ENCODE measurements at regions not wholly inside any gene's neighbourhood (a gene's known extent, or its start where the extent isn't known, plus 50 kb on each side); places are given as distances from the start of the nearest gene placed in this dataset.

- Histone ChIP-seq H3K27ac (ENCODE audit: low read length) (no peak overlapping the region), H3K4me1 (ENCODE audit: low read length) (no peaks in the 10 kb centered on the region), H2AFZ (ENCODE audit: low read depth, low read length) (no peak overlapping the region), H4K20me1 (ENCODE audit: insufficient read depth, low read length) (no peaks in the 10 kb centered on the region), H3K4me3 (ENCODE audit: low read length) (no peak overlapping the region), H3K79me2 (ENCODE audit: low read length) (no peaks in the 10 kb centered on the region), H3K36me3 (replicated peaks; ENCODE audit: low read depth, low read length) (no peaks in the 10 kb centered on the region), H3K27me3 (ENCODE audit: low read depth, low read length) (no peaks in the 10 kb centered on the region), H3K9ac (ENCODE audit: low read length) (no peak overlapping the region), H3K4me2 (ENCODE audit: low read length) (no peak overlapping the region), H3K9me3 (ENCODE audit: insufficient read depth, low read length) (no peaks in the 10 kb centered on the region)
- TF ChIP-seq CTCF (IDR thresholded peaks at IDR 0.05; ENCODE audit: low read depth, low read length) (no peak), EZH2phosphoT487 (IDR thresholded peaks at IDR 0.05; ENCODE audit: low read depth) (no peak)
Measured at GRCh38 chr6:95185874-95186273, 391.5 kb upstream of the MANEA start.

GRCh38 chr6:95186710-95187109 lies 390.6 kb upstream of the MANEA start:
- Histone ChIP-seq H3K36me3 (replicated peaks; ENCODE audit: low read depth, low read length) (no peaks in the 10 kb centered on the region), H2AFZ (ENCODE audit: low read depth, low read length) (no peak overlapping the region), H3K79me2 (ENCODE audit: low read length) (no peaks in the 10 kb centered on the region), H3K4me3 (ENCODE audit: low read length) (no peak overlapping the region), H3K4me2 (ENCODE audit: low read length) (no peak overlapping the region), H3K27ac (ENCODE audit: low read length) (no peak overlapping the region), H3K9ac (ENCODE audit: low read length) (no peak overlapping the region), H4K20me1 (ENCODE audit: insufficient read depth, low read length) (no peaks in the 10 kb centered on the region), H3K27me3 (ENCODE audit: low read depth, low read length) (no peaks in the 10 kb centered on the region), H3K9me3 (ENCODE audit: insufficient read depth, low read length) (no peaks in the 10 kb centered on the region), H3K4me1 (ENCODE audit: low read length) (no peaks in the 10 kb centered on the region)
- TF ChIP-seq EZH2phosphoT487 (IDR thresholded peaks at IDR 0.05; ENCODE audit: low read depth) = no peak

GRCh38 chr6:95197590-95197989 lies 379.7 kb upstream of the MANEA start:
- H4K20me1 ChIP-seq (ENCODE audit: insufficient read depth, low read length) = no peaks in the 10 kb centered on the region
- H2AFZ ChIP-seq (ENCODE audit: low read depth, low read length) = no peak overlapping the region
- no peaks in the 10 kb centered on the region for H3K36me3 ChIP-seq (replicated peaks; ENCODE audit: low read depth, low read length)
- no peaks in the 10 kb centered on the region for H3K27me3 ChIP-seq (ENCODE audit: low read depth, low read length)
- no peaks in the 10 kb centered on the region for H3K79me2 ChIP-seq (ENCODE audit: low read length)
- H3K4me2 ChIP-seq (ENCODE audit: low read length) = no peak overlapping the region
- no peak overlapping the region for H3K9ac ChIP-seq (ENCODE audit: low read length)
- no peak for TF ChIP-seq CTCF (IDR thresholded peaks at IDR 0.05; ENCODE audit: low read depth, low read length)
- TF ChIP-seq EZH2phosphoT487 (IDR thresholded peaks at IDR 0.05; ENCODE audit: low read depth) = no peak
- no peak overlapping the region for H3K27ac ChIP-seq (ENCODE audit: low read length)
- H3K4me3 ChIP-seq (ENCODE audit: low read length) = no peak overlapping the region
- no peaks in the 10 kb centered on the region for H3K4me1 ChIP-seq (ENCODE audit: low read length)
- no peaks in the 10 kb centered on the region for H3K9me3 ChIP-seq (ENCODE audit: insufficient read depth, low read length)

GRCh38 chr6:95203153-95203754 lies 374.1 kb upstream of the MANEA start:
- no peak overlapping the region for H2AFZ ChIP-seq (ENCODE audit: low read depth, low read length)
- no peaks in the 10 kb centered on the region for H3K9me3 ChIP-seq (ENCODE audit: insufficient read depth, low read length)
- no peaks in the 10 kb centered on the region for H3K79me2 ChIP-seq (ENCODE audit: low read length)
- H3K4me3 ChIP-seq (ENCODE audit: low read length) = no peak overlapping the region
- TF ChIP-seq EZH2phosphoT487 (IDR thresholded peaks at IDR 0.05; ENCODE audit: low read depth) (no peak), CTCF (IDR thresholded peaks at IDR 0.05; ENCODE audit: low read depth, low read length) (peak; percentile 58)
- no peaks in the 10 kb centered on the region for H3K27me3 ChIP-seq (ENCODE audit: low read depth, low read length)
- no peaks in the 10 kb centered on the region for H4K20me1 ChIP-seq (ENCODE audit: insufficient read depth, low read length)
- no peak overlapping the region for H3K9ac ChIP-seq (ENCODE audit: low read length)
- H3K36me3 ChIP-seq (replicated peaks; ENCODE audit: low read depth, low read length) = no peaks in the 10 kb centered on the region
- no peak overlapping the region for H3K27ac ChIP-seq (ENCODE audit: low read length)
- no peaks in the 10 kb centered on the region for H3K4me1 ChIP-seq (ENCODE audit: low read length)
- H3K4me2 ChIP-seq (ENCODE audit: low read length) = no peak overlapping the region
